GM19438 (cell line): ENCODE measurements at regions not wholly inside any gene's neighbourhood (a gene's known extent, or its start where the extent isn't known, plus 50 kb on each side); places are given as distances from the start of the nearest gene placed in this dataset.
"Not testable (repeated sequence)": the region's sequence is repeated elsewhere in the genome, so short reads cannot be mapped to it uniquely, and the experiment has no call there.

Source experiments
- ATAC-seq: cut with Tn5 transposase; IDR thresholded peaks from one replicate; pipeline ENCODE4 v1.9.1; 2021; ENCODE audit warnings: low read depth; ENCODE audit not compliant: unreplicated experiment

GRCh38 chr6:109255946-109256640, 126.2 kb downstream of the CD164 start:
- no peak for ATAC-seq

GRCh38 chr6:109255087-109255486, 127.2 kb downstream of the CD164 start:
- ATAC-seq: no peak

- ATAC-seq: no peak
These were observed 128.9 kb downstream of the CD164 start for GRCh38 chr6:109253366-109253765.

- ATAC-seq: no peak
These were observed 129.8 kb downstream of the CD164 start for GRCh38 chr6:109252261-109253041.

GRCh38 chr6:109251839-109252238, 130.4 kb downstream of the CD164 start:
- no peak for ATAC-seq

GRCh38 chr6:109250544-109251156, 131.6 kb downstream of the CD164 start:
- ATAC-seq: not testable (repeated sequence)

- no peak for ATAC-seq
These were observed 138.1 kb downstream of the CD164 start for GRCh38 chr6:109243863-109244825.

GRCh38 chr6:109242925-109243324, 139.3 kb downstream of the CD164 start:
- ATAC-seq: no peak

GRCh38 chr6:109242029-109242428, 140.2 kb downstream of the CD164 start:
- no peak for ATAC-seq

- no peak for ATAC-seq
These were observed 141.1 kb downstream of the CD164 start for GRCh38 chr6:109241199-109241598.

GRCh38 chr6:109240370-109241084, 141.7 kb downstream of the CD164 start:
- no peak for ATAC-seq

GRCh38 chr6:109239651-109240321, 142.5 kb downstream of the CD164 start:
- no peak for ATAC-seq

GRCh38 chr6:109239160-109239559, 143.1 kb downstream of the CD164 start:
- no peak for ATAC-seq

GRCh38 chr6:109238396-109238795, 143.1 kb downstream of the CEP57L1 start:
- no peak for ATAC-seq

- no peak for ATAC-seq
These were observed 142.7 kb downstream of the CEP57L1 start for GRCh38 chr6:109237986-109238329.

GRCh38 chr6:109237077-109237985, 142.0 kb downstream of the CEP57L1 start:
- ATAC-seq: no peak

GRCh38 chr6:109236115-109237076, 141.1 kb downstream of the CEP57L1 start:
- no peak for ATAC-seq
